ENCODE measurements at regions not wholly inside any gene's neighbourhood (a gene's known extent, or its start where the extent isn't known, plus 50 kb on each side); places are given as distances from the start of the nearest gene placed in this dataset.
"Not testable (repeated sequence)": the region's sequence is repeated elsewhere in the genome, so short reads cannot be mapped to it uniquely, and the experiment has no call there.

- H3K36me3 ChIP-seq (replicated peaks in 1 of 2; ENCODE audit: insufficient read depth in 1 of 2, low read depth in 2 of 2); H3K4me1 ChIP-seq; H3K9me3 ChIP-seq; H3K27ac ChIP-seq; H3K4me3 ChIP-seq; intact Hi-C loops (cut with DNase I); H3K27me3 ChIP-seq: not testable (repeated sequence)
- DNase-seq (peak; percentile 6 to 48 (median 18)), ATAC-seq (peak; percentile 75)
- peak in 6 of 7 experiments; percentile 10 to 38 (median 22) for TF ChIP-seq CTCF (IDR thresholded peaks at IDR 0.05)
- WGBS, 2 donors, result 52 to 57% methylated on average over 4 to 5 of the region's 5 CpGs
Observed at GRCh38 chr1:146710838-146711521, 227.1 kb upstream of the NBPF12 start.

- H3K36me3 ChIP-seq (replicated peaks in 1 of 2; ENCODE audit: insufficient read depth in 1 of 2, low read depth in 2 of 2); ATAC-seq; H3K27ac ChIP-seq; H3K27me3 ChIP-seq; intact Hi-C loops (cut with DNase I); H3K4me3 ChIP-seq; H3K4me1 ChIP-seq; DNase-seq; H3K9me3 ChIP-seq: not testable (repeated sequence)
- WGBS, 2 donors, result 73 to 74% methylated on average over 1 of the region's 1 CpG
Observed at GRCh38 chr1:146709302-146709701, 228.8 kb upstream of the NBPF12 start.

DNA sequence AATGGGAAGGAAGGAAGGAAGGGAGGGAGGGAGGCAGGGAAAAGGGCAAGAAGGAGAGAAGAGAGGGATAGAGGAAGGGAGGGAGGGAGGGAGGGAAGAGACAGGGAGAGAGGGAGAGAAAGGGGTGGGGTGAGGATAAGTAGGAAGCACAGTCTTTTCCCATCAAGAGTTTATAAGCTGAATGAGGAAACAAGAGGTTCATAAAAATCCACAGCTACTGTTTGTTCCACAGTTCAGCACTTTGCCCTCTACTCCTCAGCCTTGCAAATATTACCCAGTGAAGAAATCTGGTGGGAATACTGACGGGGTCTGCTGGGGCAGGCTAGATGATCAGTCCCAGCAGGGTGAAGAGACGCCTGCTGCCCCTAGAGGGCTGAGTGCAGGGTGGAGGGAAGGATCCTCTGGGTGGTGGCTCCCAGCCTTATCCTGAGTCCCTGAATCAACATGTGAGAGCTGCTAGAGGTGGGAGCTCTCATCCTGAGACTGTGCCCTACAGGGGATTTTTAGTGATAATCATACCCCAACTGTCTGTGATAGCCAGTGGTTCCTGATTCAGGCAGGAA, 233.9 kb upstream of the NBPF12 start:
- ATAC-seq; H3K4me1 ChIP-seq; H3K9me3 ChIP-seq; intact Hi-C loops (cut with DNase I); H3K27me3 ChIP-seq; DNase-seq; H3K36me3 ChIP-seq (replicated peaks in 1 of 2; ENCODE audit: insufficient read depth in 1 of 2, low read depth in 2 of 2); H3K4me3 ChIP-seq; H3K27ac ChIP-seq: not testable (repeated sequence)
- WGBS, 2 donors, result 63 to 73% methylated on average over 2 of the region's 2 CpGs

- H3K36me3 ChIP-seq (replicated peaks in 1 of 2; ENCODE audit: insufficient read depth in 1 of 2, low read depth in 2 of 2); intact Hi-C loops (cut with DNase I); DNase-seq; H3K27ac ChIP-seq; H3K9me3 ChIP-seq; H3K27me3 ChIP-seq; H3K4me1 ChIP-seq; H3K4me3 ChIP-seq; ATAC-seq: not testable (repeated sequence)
- no CpG with 5 or more reads among the region's 1 CpG for WGBS, 2 donors
Observed at GRCh38 chr1:146701320-146701719, 236.8 kb upstream of the NBPF12 start.

- H3K27me3 ChIP-seq; H3K9me3 ChIP-seq; intact Hi-C loops (cut with DNase I); H3K27ac ChIP-seq; ATAC-seq; H3K4me1 ChIP-seq; DNase-seq; H3K4me3 ChIP-seq; H3K36me3 ChIP-seq (replicated peaks in 1 of 2; ENCODE audit: insufficient read depth in 1 of 2, low read depth in 2 of 2): not testable (repeated sequence)
- 33 to 50% methylated on average over 1 of the region's 10 CpGs for WGBS, 2 donors
Observed at GRCh38 chr1:146695388-146695787, 242.7 kb upstream of the NBPF12 start.

DNA sequence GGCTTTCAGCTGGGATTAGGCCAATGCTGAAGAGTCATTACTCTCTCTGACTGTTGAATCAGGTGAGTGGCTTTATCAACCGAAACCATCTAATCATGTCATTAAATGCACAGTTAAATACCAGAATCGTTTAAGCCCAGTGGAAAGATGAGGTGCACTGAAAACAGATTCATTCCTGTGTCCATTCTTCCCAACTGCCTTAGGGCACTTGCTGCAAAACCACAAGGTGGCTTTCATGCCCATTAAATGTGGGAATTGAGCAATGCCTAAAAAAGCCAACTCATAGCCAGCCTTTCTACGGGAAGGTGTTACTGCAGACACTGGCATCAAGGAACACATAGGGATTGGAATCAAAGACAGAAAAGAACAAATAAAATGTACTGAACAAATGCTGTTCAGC, 246.3 kb upstream of the NBPF12 start:
- H3K9me3 ChIP-seq; DNase-seq; H3K36me3 ChIP-seq (replicated peaks in 1 of 2; ENCODE audit: insufficient read depth in 1 of 2, low read depth in 2 of 2); intact Hi-C loops (cut with DNase I); H3K27me3 ChIP-seq; H3K4me3 ChIP-seq; ATAC-seq; H3K4me1 ChIP-seq; H3K27ac ChIP-seq: not testable (repeated sequence)
- 57% methylated on average over 1 of the region's 3 CpGs; no CpG with 5 or more reads in 1 of the 2 donors for WGBS, 2 donors

DNA sequence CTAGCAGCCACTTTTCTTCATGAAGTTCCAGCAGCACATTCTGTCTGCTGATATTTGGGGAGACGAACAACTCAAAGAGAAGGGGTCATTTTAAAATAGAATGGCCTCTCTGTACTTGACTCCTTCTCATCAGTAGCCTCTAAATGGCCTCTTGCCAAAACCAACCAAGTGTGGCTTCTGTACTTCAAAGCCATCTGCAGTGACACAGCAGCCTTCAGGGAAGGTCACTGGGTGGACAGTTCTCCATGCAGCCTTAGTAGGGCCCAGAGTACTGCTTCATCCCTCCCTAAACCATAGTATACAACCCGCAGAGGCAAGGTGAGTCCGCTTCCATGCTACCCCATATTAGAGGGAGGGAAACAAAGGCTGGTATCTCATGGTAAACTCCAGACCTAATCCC, 249.2 kb upstream of the NBPF12 start:
- WGBS, 2 donors, result 43 to 64% methylated on average over 1 of the region's 3 CpGs
- H3K36me3 ChIP-seq (replicated peaks in 1 of 2; ENCODE audit: insufficient read depth in 1 of 2, low read depth in 2 of 2); intact Hi-C loops (cut with DNase I); H3K9me3 ChIP-seq; H3K4me1 ChIP-seq; DNase-seq; H3K4me3 ChIP-seq; ATAC-seq; H3K27ac ChIP-seq; H3K27me3 ChIP-seq: not testable (repeated sequence)

DNA sequence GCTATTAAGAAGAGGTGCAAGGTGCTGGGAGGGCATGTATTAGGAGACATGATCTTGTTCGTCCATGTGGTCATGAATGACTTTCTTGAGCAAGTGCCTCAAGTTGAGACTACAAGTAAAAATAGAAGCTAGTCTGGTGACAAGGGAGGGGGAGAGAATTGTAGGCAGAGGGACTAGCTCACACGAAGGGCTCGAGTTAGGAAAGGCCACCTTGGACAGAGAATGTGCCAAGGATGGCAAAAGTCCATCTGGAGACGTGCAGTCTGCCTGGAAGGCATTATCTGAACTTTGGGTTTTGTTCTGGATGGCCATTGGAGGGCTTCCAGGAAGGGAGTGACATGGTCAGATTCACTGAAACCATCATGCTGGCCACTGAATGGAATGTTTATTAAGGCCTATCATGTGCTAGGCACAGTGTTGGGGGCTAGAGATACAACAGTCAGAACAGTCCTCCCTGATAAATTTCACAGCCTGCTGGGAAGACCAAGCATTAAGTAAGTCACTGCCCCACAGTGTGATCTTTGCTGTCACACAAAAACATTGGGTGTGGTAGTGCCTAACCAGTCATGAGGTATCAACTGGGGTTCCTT, 251.3 kb upstream of the NBPF12 start:
- H3K27ac ChIP-seq; H3K36me3 ChIP-seq (replicated peaks in 1 of 2; ENCODE audit: insufficient read depth in 1 of 2, low read depth in 2 of 2); H3K4me3 ChIP-seq; ATAC-seq; H3K27me3 ChIP-seq; H3K4me1 ChIP-seq; intact Hi-C loops (cut with DNase I); H3K9me3 ChIP-seq; DNase-seq: not testable (repeated sequence)
- 46 to 58% methylated on average over 4 of the region's 4 CpGs for WGBS, 2 donors

DNA sequence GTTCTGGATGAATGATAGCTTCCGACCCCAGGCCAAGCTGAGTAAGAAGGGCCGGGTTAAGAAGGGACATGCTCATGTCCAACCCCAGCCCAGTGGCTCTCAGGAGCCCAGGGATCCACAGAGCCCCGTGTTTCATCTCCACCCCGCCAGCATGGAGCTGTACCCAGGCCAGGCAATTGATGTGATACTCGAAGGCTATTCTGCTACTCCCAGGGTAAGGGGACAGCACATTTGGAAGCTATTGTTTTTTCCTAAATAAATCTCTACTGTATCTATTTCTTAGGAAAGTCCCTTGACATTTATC, 255.0 kb upstream of the NBPF12 start:
- H3K4me1 ChIP-seq; H3K4me3 ChIP-seq; H3K27ac ChIP-seq; ATAC-seq; H3K36me3 ChIP-seq (replicated peaks in 1 of 2; ENCODE audit: insufficient read depth in 1 of 2, low read depth in 2 of 2); H3K9me3 ChIP-seq; intact Hi-C loops (cut with DNase I); H3K27me3 ChIP-seq; DNase-seq: not testable (repeated sequence)
- WGBS, 2 donors, result 94% methylated on average over 2 of the region's 5 CpGs; no CpG with 5 or more reads in 1 of the 2 donors

DNA sequence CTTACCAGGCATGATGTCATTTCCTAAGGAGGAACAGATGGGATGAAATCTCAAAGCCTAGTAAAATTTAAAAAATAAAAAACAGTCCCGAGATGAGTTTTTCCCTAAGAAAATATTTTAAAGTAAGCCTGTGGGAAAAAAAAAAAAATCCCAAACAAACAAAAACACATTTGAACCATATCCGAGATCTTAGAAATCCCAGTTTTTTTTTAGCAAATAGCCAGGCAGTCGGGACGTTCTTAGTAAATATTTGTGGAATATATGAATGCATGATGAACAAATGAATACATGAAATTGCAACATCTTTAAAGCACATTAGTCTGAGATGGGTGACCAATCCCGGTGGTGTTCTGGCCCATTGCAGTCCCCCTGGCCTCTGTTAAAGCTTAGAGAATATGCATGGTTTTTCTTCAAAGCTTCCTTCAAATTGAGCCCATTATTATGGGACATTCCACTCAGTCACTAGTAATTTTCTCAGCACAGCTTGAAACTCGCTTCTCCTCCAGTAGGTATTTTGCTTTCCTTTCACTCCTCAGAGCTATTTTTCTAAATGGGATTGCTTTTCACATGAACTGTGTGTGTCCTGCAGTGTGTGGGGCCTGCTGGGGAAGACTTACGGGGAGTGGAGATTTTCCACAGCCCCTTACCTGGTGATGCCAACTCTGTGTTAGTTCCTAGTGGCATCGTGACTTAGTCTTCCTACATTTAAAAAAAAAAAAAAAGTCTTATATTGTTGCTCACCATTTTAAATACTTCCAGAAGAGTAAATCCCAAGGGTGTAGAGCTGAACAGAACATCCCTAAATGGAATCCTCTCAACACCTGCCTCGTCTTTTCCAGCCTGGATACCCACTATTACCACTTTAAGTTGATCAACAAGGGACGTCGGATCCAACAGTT, 255.6 kb upstream of the NBPF12 start:
- intact Hi-C loops (cut with DNase I); DNase-seq; H3K9me3 ChIP-seq; H3K4me1 ChIP-seq; H3K4me3 ChIP-seq; ATAC-seq; H3K27ac ChIP-seq; H3K27me3 ChIP-seq; H3K36me3 ChIP-seq (replicated peaks in 1 of 2; ENCODE audit: insufficient read depth in 1 of 2, low read depth in 2 of 2): not testable (repeated sequence)
- 72 to 88% methylated on average over 5 to 7 of the region's 11 CpGs for WGBS, 2 donors
